HG02981 (cell line): ENCODE measurements at regions not wholly inside any gene's neighbourhood (a gene's known extent, or its start where the extent isn't known, plus 50 kb on each side); places are given as distances from the start of the nearest gene placed in this dataset.

Experiments
- ATAC-seq: cut with Tn5 transposase; IDR thresholded peaks from one replicate; pipeline ENCODE4 v1.9.1; 2021; ENCODE audit warnings: mild to moderate bottlenecking, moderate library complexity; ENCODE audit not compliant: unreplicated experiment

DNA sequence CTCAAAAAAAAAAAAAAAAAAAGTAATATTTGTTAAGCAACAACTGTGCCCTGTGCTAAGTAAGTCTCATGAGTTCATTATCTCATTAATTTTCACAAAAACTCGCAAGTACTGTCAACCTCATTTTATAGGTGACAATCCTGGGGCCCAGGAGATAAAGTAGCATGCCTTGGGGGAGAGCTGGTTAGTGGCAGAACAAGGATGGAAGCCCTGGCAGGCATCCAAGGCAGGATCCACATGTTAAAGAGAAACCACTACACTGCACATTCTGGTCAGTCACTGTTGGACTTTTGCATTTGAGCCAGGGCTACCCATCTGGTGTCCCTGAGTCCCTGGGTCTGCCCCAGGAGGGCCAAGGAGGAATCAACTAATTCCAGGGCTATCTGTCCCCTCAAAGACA lies 54.6 kb downstream of the ZFP36L2 start:
- ATAC-seq, result no peak

DNA sequence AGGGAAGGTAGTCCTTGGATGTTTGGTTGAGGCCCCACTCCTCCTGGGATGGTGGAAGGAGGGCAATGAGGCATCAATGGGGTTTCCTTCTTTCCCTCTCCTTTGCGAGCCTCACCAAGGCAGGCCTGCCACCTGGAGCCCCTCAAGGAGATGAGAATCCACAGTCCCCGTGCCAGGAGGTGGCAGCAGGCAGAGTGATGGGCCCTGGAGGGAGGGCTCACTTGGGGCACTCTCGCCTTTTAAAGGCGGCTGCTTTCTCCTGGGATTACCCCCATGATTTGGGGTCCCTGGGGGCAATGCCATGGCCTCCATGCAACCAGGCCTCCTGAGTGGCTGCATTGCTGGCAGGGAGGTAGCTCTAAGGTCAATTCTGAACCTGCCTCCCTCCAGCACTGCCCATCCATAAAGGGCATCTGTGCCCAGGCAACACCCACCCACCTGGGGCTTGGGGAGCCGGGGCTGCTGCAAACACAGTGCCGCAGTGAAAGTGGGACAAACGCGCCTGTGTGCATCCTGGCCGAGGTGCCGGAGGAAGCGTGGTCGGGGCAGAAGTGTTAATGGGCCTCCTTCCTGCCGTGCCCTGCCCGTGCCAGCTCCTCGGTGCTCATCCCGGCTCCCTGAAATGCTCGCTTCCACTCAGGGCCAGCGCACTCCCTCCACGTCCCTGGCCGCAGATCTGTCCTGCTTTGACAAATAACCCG lies 55.9 kb downstream of the ZFP36L2 start:
- no peak for ATAC-seq

DNA sequence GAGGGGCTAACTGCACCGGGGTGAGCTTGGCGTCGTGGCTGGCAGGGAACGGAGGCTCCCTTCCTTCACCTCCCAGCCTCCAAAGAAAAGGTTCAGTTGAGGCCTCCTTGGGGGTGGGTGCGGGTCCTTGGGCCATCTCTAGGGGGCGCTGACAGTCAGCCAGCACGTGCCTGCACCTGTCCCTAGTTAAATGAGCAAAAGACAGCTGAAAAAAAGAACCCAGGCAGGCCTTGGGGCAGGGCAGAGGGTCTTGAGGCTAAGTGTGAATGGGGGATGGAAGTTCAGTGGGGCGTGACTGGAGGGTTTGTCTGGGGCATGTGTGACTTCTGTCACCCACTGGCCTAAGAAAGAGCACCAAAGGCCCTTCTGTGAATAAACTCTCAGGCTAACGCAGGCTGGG lies 56.4 kb downstream of the ZFP36L2 start:
- ATAC-seq, result no peak

DNA sequence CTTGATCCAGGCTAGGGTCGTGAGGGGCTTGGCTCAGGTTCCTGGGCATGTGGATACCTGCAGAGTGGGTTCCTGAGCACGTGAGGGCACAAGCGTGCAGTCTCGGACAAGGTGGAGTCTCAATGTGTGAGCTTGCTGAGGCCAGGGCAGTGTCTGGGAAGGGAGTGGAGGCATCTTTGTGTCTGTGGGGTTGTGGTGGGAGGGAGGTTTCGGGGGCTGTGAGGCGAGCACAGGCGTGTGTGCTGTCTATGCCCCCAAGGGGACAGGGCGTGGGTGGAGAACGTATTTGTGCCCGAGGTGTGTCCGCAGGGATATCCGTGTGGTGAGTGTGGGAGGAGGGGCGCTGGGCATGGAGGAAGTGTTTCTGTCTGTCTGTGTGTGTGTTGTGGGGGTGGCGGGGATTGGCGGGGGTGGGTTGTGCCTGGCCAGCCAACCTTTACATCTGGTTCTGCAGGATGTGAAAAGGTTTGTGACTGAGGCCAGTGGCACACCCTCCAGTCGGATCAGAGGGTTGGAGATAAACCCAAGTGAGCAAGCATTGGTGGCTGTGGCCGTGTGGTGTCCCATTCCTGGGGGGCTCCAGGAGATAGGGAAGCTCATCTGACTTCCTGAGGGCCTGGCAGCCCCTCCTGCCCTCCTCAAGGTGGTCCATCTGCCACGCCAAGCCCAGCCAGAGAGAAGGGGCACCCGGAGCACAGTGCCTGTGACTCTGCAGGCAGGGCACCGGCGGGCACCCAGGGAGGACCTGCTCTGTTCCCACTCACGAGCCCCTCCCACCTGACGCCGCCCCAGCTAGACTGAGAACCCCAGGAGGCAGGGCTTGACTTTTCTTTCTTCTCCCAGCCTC lies 57.1 kb downstream of the ZFP36L2 start:
- ATAC-seq, result peak; percentile 42

DNA sequence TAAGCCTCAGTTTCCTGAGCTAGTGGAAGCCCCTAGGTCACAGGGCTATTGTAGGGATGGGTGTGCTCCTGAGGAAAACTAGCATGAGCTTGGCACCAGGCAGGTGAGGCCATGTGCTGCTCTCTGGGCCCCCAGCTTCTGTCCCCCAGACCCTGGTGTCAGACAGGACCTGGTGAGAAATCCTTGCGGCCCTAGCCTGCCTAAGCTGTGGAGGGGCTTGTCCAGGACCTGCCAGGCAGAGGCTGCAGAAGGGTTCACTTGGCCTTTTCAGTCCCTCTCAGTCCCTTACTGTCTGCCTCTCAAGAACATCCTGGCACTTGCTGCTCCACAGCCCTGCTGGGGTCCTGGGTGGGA lies 58.4 kb downstream of the ZFP36L2 start:
- no peak for ATAC-seq

DNA sequence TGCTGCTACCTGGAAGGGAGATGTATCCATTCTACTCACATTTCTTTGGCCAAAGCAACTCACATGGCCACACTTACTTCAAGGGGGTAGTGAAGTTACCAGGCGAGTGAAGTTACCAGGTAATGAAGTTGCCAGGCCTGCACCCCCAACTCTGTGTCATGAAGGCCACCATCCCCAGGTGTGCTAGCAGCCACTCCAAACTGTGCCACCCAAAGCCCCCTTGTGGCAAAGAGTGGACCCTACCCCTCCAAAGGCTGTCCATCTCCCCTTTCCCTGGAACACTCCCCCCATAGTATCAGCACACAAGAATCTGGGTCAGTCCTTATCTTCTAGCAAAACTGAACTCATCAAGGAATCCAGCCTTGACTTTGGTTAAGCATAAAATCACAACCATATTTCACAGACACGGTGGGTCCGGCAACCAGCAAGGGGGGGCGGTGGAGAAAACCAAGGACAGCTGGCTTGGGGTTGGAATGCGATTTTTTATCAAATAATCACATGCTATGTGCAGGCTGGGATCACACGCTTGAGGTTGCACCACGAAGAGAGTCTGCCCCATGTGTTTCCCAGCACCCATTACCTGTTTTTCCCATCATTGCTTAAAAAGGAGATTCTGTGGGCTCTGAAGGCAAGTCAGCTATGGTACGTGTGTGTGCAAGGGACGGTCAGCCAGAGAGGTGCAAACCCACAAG lies 60.9 kb downstream of the ZFP36L2 start:
- ATAC-seq, result no peak

DNA sequence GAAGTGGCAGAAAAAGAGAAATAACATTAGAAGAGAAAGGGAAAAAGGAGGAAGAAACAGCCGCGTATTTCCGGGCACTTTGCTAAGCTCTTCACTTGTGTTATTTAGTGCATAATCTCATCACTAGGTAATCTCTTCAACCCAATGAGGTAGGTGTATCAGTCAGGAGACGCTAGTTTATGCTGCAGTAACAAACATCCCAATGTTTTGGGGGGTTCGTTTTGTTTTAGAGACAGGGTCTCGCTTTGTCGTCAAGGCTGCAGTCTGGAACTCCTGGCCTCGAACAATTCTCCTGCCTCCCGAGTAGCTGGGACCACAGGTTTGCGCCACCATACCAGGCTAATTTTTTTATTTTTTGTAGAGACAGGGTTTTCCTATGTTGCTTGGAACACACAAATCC lies 61.7 kb downstream of the ZFP36L2 start:
- ATAC-seq, result no peak

DNA sequence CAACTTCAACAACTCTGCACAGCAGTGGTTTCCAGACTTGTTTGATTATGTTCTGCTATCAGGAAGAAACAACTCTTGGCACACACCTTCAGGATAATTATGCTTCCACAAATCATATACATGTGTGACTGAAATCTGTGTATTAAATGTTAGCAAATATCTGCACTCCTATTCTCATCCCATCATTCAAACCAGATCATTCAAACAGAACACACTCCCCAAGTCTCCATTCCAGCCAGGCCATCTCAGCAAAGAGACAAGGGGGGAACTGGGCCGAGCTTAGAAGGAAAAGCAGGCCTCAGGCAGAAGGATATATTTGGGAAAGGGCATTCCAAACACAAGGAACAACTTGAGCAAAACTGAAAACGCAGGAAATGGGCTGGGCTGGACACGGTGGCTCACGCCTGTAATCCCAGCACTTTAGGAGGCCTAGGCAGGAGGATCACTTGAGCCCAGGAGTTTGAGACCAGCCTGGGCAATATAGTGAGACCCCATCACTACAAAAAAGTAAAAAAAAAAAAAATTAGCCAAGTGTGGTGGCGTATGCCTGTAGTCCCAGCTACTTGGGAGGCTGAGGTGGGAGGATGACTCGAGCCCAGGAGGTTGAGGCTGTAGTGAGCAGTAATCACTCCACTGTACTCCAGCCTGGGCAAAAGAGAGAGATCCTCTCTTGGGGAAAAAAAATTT lies 62.7 kb downstream of the ZFP36L2 start:
- no peak for ATAC-seq

DNA sequence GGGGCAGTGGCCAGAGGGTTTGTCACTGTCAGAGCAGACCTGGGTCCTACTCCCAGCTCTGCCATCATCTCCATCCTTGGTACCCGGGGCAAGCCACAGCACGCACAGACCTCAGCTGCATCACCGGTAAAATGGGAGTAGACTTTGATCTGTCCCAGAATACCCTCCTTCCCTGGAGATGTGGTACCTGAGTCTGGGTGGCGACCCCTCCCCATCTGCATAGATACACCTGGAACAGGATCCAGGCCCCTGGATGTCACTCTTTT lies 64.0 kb downstream of the ZFP36L2 start:
- ATAC-seq, result no peak

DNA sequence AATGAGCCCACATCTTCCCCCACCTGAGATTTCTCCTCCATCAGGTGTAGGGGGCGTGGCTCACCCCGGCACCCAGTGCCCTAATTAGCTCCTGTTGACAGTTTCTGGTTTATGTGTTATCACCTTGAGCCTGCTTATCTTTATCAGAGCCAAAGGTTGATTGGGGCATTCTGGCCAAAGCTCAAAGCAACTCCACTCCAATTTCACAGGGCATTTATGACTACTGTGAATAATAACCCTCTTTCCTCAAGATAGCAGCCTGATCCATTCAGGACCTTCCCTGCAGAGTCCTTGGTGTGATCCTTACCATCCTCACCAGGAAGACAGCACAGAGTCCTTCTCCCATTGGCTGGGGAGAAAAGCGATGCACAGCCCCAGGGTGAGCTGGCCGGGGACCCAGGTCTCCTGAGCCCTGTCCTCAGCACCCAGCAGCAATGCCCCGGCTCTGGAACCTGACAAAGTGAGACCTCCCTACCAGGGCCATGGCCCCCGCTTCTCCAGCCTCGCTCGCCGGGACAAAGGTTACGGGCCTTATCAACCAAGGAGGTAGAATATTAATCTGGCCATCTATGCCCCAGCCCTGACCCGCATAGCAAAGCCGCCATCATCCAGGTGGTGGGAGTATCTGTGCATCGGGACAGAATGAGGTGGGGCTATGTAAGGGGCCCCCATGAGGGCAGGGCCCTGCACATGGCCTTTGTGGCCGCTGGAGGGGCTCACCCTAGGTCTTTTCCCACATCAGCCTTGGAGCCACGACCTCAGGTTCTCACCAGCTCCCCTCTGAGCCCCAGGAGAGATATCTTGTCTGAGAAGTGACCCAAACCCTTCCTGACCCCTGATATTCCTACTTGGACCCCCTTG lies 64.5 kb downstream of the ZFP36L2 start:
- no peak for ATAC-seq

DNA sequence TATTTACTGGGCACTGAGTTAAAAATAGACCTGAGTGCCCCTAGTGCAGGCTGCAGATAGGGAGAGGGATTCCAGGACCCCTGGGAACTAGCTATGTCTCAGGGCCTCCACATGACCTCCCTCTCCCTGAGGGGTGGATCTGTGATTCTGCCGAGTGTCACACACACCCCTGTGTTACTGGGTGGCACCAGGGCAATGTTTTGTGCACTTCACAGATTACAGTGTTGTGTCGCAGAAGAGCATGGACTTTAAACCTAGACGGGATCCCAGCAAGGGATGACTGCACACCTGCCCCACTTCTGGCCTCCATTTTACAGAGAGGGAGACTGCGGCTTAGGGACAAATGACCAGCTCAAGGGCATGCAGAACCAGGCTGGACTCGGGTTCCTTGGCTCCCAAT lies 65.6 kb downstream of the ZFP36L2 start:
- no peak for ATAC-seq

DNA sequence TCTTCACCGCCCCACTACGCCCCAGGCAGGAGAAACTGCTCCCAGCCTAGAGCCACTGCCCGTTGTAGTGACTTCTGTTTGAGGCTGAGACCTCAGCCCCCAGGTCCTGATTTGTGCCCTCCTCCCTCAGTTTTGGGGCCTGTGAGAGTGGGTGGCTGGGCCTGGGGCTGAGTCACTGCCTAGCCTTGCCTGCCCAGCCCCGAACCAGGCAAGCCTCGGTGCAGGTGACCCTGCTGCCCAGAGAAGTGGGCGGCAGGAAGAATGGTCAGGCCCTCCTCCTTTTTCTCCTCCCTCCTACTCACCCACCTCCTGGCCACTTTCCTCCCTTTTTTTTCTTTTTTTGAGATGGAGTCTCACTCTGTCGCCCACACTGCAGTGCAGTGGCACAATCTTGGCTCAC lies 66.6 kb downstream of the ZFP36L2 start:
- ATAC-seq, result no peak

DNA sequence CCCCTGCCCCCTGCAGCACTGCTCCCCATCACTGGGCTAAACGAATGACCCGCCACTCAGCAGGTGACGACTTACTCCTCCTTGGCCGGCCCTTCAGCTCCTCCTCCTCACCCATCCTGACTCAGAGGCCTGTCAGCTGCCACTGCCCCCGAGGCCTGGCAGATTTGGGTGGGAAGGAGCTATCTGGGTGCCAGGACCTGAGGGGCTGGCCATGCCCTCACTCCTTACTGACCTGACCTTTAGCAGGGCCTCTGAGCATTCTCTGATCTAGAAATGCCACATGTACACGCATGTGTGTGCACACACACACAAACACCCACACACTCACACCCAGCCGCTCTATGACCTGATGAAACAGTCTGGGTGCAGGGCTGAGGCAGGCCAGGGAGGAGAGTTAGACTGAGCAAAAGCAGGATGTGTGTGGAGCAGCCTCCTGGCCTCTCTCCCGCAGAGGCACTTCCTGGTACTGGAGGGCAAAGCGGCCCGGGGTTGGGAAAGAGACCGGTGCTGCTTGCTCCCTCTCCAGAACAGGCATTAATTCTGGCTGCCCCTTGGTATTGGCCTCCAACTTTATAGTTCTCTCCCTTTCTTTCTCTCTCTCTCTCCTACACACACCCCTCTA lies 68.0 kb downstream of the ZFP36L2 start:
- peak; percentile 22 for ATAC-seq

DNA sequence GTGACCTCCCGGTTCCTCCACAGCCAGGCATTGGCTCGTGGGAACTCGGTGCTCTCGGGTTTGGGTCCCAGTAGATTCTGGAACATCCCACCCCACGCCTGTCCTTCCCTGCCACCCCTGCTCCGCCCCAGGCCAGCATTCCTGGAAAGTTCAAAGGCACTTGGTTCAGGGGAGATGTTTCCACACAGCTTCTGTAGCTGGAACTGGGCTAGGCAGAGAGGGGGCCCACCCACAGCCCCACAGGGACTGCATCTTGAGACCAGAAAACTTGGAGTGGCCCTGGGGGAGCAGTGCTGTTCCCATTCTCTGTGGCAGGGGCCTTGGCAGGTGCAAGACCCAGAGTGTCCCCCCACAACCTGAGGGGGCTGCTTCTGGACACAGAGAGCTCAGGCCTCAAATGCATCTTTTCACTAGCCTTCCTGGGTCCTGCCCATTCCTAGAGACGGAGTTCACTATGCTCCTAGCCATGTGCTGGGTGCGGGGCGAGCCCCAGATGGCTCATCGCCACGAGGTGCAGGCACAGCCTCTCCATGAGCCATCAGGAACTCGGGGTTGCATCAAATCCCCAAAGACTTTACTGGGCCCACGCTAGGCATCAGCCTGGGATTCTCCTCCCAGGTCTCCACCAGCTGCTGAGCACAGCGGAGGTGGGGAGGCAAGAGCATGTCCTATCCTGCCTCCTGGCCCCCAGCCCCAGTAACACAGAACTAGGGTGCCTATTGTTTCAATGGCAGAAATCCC lies 68.7 kb downstream of the ZFP36L2 start:
- no peak for ATAC-seq

DNA sequence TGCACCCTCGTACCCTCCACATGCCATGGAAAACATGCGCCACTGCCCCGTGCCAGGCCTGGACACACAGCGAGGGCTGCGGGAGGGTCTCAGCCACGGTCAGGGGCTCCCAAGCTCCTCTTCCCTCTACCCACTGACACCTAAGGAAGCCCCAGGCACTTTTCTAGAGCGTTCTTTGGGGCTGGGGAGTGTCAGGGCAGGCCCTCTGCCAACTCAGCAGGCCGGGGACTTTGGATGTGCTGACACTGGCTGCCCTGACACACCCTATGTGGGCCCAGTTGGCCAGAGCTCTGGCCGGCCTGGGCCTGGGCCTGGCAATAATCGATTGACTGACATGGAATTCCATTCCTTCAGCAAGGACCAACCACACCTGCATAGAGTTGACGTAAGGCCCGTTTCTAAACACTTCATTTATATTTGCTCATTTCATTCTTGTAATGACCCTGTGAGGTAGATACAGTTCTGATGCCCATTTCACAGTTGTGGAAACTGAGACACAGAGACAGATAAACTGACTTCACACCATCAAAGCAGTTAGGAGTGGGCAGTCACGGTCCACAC lies 70.5 kb downstream of the ZFP36L2 start:
- ATAC-seq, result no peak

DNA sequence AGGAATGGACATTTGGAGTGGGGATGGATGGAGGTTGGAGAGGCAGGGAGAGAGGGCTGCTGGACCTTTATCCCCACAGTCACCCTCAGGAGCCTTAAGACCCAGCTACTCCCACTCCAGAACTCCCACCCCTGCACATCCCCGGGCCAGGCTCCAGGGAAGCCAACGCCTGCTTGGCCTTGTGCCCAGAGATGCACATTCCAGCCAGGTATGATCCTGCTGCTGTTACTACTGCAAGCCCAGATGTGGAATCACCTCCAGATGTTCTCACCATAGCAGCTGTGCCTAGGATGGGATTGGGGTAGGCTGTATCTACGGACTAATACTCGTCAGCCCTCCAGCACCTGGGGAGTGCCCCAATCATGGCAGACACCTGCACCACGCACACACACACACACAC lies 71.7 kb downstream of the ZFP36L2 start:
- ATAC-seq, result no peak

DNA sequence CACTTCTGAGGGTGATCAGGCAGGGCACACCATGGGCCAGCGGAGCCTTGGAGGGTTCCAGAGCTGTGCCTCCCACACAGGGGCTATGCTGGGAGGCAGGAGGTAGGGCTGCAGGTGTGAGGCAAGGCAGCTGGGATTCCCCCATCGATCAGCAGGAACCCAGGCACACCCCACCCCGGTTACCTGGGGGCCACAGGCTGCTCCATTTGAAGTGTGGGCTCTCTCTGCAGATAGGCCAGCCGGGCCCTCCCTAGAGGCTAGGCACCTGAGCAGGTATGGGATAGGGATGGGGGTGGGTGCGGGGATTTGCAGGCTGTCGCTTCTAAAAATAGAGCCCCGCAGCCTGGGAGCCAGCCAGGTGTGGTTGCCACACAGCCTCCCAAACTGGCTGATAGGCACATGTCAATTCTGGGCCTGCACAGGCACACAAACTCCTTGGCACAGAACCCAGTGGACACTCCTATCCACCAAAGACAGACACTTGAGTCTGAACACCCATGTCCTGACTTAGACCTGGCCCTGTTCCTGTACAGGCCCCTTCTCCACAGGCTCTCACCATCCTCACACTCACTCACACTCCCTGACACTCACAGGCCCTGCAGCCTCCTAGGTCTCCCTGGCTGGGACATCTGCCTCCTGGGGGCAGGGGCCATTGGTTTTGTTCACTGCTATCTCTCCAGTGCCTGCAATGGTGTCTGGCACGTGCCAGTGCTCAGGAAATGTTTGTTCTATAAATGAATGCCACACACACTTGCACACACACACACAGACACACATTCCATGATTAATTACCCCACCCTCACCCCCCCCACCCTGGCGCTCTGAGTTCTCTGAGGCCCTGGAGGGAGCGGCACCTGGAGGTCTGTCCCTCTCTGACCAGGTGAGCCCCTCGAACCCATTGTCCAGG lies 73.4 kb downstream of the ZFP36L2 start:
- no peak for ATAC-seq

DNA sequence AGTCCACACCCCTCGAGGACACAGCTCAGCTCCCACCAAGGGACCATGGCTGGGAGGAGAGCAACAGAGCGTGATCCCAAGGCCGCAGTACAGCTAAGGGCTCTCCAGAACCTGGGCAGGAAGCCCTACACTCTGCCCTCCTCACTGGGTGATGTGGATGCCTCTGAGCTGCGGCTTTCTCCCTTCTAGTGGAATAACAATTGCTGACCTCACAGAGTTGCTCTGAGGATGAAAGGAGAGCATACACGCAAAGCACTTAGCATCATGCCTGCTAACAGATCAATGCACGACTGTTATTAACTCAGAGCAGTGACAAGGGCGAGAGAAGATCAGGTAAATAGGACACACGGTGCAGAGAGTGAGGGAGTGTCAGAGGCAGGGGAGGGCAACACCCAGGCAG lies 74.2 kb downstream of the ZFP36L2 start:
- no peak for ATAC-seq
